AG04449 (cell line): ENCODE measurements at regions not wholly inside any gene's neighbourhood (a gene's known extent, or its start where the extent isn't known, plus 50 kb on each side); places are given as distances from the start of the nearest gene placed in this dataset.

Experiments
- CTCF ChIA-PET: fragments of 350-600 bp; formaldehyde crosslinking; extraction: SDS; loops from one replicate; lab custom pipeline; 2021; ENCODE audit warnings: antibody characterized with exemption; lab: Yijun Ruan, JAX
- POLR2A ChIA-PET: fragments of 400-600, 350-600 bp; formaldehyde crosslinking; extraction: SDS; loops from one replicate; lab custom pipeline; 2020; ENCODE audit warnings: antibody characterized with exemption, inconsistent platforms; lab: Yijun Ruan, JAX
- DNase-seq: peaks from one replicate; pipeline ENCODE4 v3.0.0-alpha.2; 2010; ENCODE audit warnings: low read depth, low spot score
- H3K4me3 ChIP-seq: 2 replicates; pipeline ENCODE4 v1.5.1; 2011; ENCODE audit warnings: low read depth, mild to moderate bottlenecking, control low read depth, low read length
- CTCF ChIP-seq: IDR thresholded peaks from one replicate; pipeline ENCODE4 v1.5.1; 2011; ENCODE audit warnings: mild to moderate bottlenecking, moderate library complexity, low read length, control low read depth, inconsistent platforms; ENCODE audit not compliant: insufficient read depth; ENCODE audit errors: missing control alignments

GRCh38 chr3:59289831-59290230, 240.0 kb upstream of the CFAP20DC start:
- ChIA-PET POLR2A (no interaction called here), CTCF (no interaction called here)
- no peak overlapping the region for H3K4me3 ChIP-seq
- DNase-seq: no peak
- TF ChIP-seq CTCF: no peak

- no peak for DNase-seq
- ChIA-PET POLR2A (no interaction called here), CTCF (interaction anchor here (1.0 kb wide), 1 partner anchor 15 kb away, joined by 3 read pairs; no protein-coding TSS in a partner anchor)
- TF ChIP-seq CTCF: no peak
- H3K4me3 ChIP-seq: no peak overlapping the region
Measured at GRCh38 chr3:59288951-59289350, 239.1 kb upstream of the CFAP20DC start.

- ChIA-PET POLR2A (no interaction called here), CTCF (interaction anchor here (1.1 kb wide), 1 partner anchor 11 kb away, joined by 3 read pairs; no protein-coding TSS in a partner anchor)
- no peak for DNase-seq
- H3K4me3 ChIP-seq: no peak overlapping the region
- no peak for TF ChIP-seq CTCF
Measured at GRCh38 chr3:59286791-59287531, 237.1 kb upstream of the CFAP20DC start.

- DNase-seq: no peak
- ChIA-PET CTCF (no interaction called here), POLR2A (interaction anchor here (0.9 kb wide), 1 partner anchor 9 kb away, joined by 3 read pairs; no protein-coding TSS in a partner anchor)
- no peak for TF ChIP-seq CTCF
- no peak overlapping the region for H3K4me3 ChIP-seq
Measured at GRCh38 chr3:59285560-59285959, 235.7 kb upstream of the CFAP20DC start.

- no peak for DNase-seq
- ChIA-PET CTCF (no interaction called here), POLR2A (no interaction called here)
- no peak for TF ChIP-seq CTCF
- no peak overlapping the region for H3K4me3 ChIP-seq
Measured at GRCh38 chr3:59284926-59285325, 235.1 kb upstream of the CFAP20DC start.

GRCh38 chr3:59280113-59280512, 230.3 kb upstream of the CFAP20DC start:
- TF ChIP-seq CTCF: no peak
- DNase-seq: no peak
- CTCF ChIA-PET: interaction anchor here (1.1 kb wide), 1 partner anchor 13 kb away, joined by 4 read pairs; no protein-coding TSS in a partner anchor

More at GRCh38 chr3:59280113-59280512, 230.3 kb upstream of the CFAP20DC start:
- POLR2A ChIA-PET: no interaction called here
- no peak overlapping the region for H3K4me3 ChIP-seq
